ENCODE measurements at regions not wholly inside any gene's neighbourhood (a gene's known extent, or its start where the extent isn't known, plus 50 kb on each side); places are given as distances from the start of the nearest gene placed in this dataset.

DNA sequence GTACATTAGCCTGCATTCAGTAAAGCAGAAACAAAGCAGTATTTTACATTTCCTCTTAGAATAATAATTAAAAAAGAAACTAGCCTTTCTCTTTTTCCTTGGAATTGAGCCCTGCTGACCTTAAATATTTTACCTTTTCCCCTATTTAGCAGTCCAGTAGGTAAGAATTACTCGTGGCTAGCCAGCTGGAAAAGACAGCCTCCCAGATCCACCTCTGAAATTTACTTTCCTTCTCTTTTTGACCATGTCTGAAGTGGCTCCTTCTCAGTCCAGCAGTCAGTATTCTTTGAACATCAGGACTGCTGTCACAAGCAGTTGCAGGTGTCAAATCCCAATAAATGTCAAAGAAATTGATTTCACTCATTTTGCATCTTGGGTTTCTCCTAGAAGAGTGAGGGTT, 311.5 kb upstream of the DCBLD2 start:
- no peak for DNase-seq (ENCODE audit: low spot score)

GRCh38 chr3:99211309-99211708, 309.8 kb upstream of the DCBLD2 start:
- DNase-seq (ENCODE audit: low spot score) = no peak

DNA sequence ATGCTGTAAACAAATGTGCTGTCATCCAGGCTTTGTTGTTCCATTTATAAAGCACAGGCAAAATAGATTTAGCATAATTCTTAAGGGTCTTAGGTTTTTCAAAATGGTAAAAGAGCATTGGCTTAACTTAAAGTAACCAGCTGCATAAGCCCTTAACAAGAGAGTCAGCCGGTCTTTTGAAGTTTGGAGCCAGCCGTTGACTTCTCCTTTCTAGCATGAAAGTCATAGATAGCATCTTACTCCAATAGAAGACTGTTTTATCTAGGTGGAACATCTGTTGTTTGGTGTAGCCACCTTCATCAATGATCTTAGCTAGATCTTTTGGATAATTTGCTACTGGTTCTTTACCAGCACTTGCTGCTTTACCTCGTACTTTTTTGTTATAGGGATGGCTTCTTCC, 297.5 kb upstream of the DCBLD2 start:
- no peak for DNase-seq (ENCODE audit: low spot score)

DNA sequence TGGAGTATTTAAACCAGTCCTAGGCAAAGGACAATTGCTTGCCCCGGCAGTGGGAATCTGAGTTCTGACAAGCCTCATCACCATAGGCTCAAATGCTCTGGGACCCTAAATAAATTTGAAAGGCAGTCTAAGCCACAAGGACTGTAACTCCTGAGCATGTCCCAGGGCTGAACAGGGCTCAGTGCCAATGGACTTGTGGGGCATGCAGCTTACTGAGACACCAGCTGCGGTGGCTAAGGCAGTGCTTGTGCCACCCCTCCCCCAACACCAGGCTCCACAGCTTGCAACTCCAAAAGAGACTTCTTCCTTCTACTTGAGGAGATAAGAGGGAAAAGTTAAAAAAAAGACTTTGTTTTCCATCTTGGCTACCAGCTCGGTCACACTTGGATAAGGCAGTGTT, 289.7 kb upstream of the DCBLD2 start:
- no peak for DNase-seq (ENCODE audit: low spot score)

DNA sequence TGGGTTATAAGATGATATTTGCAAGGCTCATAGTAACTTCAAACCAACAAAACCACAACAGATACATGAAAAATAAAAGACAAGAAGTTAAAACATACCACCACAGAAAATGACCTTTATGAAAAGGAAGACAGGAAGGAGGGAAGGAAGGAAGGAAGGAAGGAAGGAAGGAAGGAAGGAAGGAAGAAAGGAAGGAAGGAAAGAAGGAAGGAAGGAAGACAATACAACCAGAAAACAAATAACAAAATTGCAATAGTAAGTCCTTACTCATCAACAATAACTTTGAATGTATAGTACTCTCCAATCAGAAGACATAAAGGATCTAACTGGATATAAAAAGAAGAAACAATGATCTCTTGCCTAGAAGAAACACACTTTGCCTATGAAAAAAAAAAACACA, 287.4 kb upstream of the DCBLD2 start:
- DNase-seq (ENCODE audit: low spot score) = no peak

DNA sequence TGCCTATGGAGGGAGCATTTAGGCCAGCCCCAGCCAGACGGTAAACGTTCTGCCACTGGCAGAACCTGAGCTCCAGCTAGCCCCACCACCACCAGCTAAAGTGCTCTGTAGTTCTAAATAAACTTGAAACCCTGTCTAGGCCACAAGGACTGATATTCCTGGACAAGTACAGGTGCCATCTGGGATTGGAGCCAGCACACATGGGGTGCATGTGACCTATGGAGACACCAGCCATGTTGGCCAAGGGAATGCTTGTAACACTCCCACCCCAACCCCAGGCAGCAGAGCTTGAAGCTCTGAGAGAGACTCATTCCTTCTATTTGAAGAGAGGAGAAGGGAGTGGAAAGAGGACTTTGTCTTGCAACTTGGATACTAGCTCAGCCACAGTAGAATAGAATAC, 284.5 kb upstream of the DCBLD2 start:
- no peak for DNase-seq (ENCODE audit: low spot score)

DNA sequence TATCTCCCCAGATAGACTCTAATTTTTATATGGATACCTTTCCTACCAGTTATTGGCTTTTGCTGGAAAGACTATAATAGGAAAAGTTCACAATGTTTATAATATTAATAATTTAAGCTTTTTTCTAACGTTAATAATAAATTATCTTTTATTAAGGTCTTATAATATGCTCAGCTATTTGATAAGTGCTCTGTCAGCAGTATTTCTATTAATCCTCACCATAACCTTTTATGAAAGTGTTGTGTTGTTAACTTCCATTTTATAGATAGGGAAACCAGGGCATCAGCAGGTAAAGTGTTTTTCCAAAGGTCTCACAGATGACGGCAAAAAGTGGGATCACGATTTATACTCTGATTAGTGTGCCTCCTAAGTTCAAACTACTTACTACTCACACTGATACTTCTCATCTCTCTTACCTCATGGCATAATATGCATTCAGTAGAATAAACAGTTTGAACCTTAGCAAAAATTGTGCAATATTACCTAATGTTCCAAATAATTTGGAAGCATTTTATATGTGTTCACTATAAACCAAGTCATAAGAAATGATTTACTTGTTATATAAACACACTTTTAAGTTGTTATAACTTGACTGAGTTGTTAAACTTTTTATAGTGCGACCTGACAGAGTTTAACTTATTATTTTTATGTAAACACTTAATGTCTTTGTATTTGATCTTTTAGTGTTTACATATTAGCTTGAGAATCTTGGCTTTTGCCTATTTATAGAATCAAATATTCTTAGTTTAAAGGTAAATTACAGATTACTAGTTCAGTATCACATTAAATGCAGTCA, 274.9 kb upstream of the DCBLD2 start:
- DNase-seq (ENCODE audit: low spot score) = no peak

DNA sequence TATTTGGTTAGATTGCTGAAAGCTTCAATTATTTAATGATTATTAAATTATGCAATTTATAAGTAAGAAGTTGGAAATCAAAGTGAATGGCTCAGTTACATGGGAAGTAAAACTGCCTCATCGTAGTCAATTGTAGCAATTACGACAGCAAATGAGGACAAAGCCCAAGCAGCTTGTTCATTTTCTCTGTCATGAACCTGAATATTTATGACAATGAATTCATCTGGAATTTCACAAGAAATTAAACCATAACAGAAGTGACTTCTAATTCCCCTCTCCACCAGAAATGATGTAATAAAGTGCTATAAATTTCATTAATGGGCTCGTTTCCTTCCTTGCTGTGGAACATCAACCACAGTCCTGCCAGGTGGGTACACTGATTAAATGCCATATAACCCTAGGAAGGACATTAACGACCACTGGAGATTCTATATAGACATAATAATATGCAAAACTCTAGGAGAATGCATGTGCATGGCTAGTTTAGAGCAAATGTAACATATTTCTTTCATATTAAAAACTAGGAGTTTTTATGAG, 273.8 kb upstream of the DCBLD2 start:
- no peak for DNase-seq (ENCODE audit: low spot score)

GRCh38 chr3:99172736-99173657, 271.5 kb upstream of the DCBLD2 start:
- peak; percentile 59 for DNase-seq (ENCODE audit: low spot score)

DNA sequence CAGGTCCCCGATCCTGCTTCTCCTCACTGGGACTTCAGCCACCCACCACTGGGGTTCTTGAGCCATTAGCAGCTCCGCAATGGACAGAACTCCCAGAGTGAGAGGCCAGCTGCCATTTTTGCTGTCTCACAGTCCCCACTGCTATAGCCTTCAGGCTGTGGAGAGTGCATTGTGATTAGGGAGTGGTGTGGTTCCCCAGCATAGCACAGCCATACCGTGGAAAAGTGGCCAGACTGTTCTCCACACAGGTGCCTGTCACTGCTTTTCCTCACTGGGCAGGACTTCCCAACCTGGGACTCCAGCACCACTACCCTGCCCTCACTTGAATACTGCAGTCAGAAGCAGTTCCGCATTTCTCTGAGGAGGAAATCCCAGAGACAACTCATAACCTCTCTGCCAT, 270.3 kb upstream of the DCBLD2 start:
- DNase-seq (ENCODE audit: low spot score) = no peak

DNA sequence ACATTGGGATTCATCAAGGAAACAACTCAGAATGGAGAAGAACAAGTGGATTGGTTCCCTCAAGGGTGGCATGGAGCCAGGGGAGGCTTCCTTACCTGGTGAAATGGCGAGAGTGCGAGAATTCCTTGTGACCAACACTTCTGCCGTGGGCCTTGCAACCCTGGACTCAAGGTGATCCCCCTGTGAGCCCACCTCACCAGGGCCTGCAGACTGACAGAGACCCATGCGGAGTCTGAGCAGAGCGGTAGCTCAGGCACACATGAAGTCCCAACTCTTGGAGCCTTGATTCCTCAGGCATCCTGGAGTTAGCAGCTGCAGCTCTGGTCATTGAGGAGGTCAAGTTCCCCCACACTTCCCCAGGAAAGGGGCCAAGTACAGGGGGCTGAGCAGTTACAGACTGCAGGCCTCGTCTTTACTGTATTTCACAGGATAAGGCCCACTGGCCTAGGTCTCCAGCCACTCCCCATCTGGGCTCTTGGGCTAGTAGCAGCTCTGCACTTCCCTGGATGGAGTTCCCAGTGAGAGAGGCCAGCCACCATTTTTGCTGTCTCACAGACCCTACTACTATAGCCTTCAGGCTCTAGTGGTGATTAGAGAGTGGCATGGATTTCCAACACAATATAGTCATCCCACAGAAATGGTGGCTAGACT, 269.5 kb upstream of the DCBLD2 start:
- no peak for DNase-seq (ENCODE audit: low spot score)

- no peak for DNase-seq (ENCODE audit: low spot score)
Measured at GRCh38 chr3:99167071-99167470, 265.6 kb upstream of the DCBLD2 start.

GRCh38 chr3:99163314-99163713, 261.8 kb upstream of the DCBLD2 start:
- DNase-seq (ENCODE audit: low spot score) = no peak

DNA sequence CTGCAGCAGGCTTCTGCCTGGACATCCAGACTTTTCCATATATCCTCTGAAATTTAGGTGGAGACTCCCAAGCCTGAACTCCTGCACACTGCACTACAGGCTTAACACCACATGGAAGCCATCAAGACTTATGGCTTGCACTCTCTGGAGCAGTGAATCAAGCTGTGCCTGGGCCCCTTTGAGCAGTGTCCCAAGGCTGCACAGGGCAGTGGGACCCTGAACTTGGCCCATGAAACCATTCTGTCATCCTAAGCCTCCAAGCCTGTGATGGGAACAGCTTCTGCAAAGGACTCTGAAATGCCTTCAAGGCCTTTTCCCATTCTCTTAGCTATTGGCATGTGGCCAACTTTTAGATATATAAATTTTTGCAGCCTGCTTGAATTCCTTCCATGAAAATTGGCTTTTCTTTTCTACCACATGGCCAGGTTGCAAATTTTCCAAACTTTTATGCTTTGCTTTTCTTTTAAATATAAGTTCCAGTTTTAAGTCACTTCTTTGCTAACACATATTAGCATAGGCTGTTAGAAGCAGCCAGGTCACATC, 257.8 kb upstream of the DCBLD2 start:
- no peak for DNase-seq (ENCODE audit: low spot score)

- no peak for DNase-seq (ENCODE audit: low spot score)
Measured at GRCh38 chr3:99145031-99145430, 243.5 kb upstream of the DCBLD2 start.

DNA sequence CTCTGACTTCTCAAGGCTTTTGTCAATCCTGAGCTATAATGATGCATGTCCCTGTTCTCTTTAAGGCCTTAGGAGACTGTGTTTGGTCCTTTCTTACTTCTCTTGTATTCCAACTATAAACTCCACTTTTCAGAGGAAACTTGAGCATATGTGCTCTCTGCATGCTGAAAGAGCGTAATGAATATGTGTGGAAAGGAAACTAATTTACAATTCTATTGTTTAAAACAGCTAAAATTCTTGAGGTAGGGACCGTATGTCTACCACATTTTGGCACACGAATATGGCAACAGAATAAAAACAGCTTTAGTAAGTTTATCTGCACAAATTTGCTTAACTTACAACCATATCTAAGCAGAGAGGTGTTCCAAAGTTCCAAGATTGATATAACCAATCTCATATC, 242.0 kb upstream of the DCBLD2 start:
- DNase-seq (ENCODE audit: low spot score) = no peak

DNA sequence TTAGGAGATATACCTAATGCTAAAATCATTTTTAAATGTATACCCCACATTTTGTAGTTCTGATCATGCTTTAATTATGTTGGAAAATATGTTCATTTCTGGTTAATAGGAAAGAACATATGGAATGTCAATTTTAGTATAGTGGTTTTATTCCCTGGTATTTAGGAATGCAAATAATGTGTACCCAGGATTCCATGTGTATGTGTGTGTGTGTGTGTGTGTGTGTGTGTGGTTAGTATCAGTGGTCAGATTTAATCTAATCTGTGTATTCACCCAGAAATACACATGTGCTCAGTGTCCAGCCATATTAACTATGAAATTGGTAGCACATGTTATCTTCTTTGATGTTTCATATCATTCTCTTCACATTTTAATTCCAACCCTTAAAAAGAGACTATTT, 233.5 kb upstream of the DCBLD2 start:
- DNase-seq (ENCODE audit: low spot score) = no peak

DNA sequence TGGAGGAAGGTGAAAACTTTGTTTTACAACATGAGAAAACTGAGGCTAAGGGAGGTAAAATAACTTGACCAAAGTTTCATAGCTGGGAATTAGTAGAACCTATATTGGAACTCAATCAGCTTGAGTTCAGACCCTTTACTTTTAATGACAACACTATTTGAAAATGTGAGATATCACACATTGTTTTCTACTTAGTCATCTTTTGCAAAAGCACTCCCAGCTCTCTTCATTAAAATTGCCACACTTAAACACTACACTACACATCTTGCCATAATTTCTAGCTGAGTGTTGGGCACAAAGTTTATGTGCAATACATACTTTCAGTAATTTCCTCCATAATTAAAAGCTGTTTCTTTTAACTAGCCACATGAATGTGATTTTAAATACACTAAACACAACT, 230.4 kb upstream of the DCBLD2 start:
- DNase-seq (ENCODE audit: low spot score) = no peak

GRCh38 chr3:99128725-99129505, 227.4 kb upstream of the DCBLD2 start:
- no peak for DNase-seq (ENCODE audit: low spot score)

GRCh38 chr3:99128235-99128634, 226.7 kb upstream of the DCBLD2 start:
- DNase-seq (ENCODE audit: low spot score) = no peak

DNA sequence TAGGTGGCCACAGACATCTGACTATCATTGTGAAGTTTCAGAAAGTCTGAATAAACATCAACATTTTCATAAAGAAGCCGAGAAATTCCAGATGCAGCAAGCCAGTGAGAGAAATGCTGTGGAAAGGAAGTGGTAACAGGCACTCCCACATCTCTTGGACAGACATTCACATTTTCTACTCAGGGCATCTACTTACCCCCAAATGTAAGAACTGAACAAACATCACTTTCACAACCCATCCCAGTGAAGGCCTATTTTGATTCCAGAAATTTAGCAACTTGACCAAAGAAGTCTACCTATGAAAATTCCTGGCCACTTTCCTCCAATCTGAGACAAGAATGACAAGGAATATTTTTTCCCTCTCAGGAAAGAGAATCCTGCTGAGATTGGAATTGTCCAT, 224.8 kb upstream of the DCBLD2 start:
- no peak for DNase-seq (ENCODE audit: low spot score)
